ENCODE measurements at regions not wholly inside any gene's neighbourhood (a gene's known extent, or its start where the extent isn't known, plus 50 kb on each side); places are given as distances from the start of the nearest gene placed in this dataset.

DNA sequence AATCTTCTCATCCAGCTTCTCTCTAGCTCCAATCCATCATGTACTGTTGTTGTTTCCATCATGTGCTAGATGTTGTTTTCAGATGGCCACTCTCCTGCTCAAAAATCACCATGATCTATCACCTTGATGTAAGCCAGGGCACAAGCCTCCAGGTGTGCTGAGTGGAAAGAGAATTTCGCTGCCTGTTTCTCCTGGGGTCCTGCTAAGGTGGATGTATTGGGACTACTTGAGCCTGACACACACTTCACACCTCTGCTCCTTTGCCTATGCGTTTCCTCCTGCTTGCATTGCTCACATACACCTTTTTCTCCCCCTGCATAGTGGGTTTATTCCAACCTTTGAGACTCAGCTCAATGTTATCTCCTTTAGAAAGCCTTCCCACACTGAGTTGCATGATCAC lies 287.6 kb downstream of the CYRIA start:
- Histone ChIP-seq H3K4me1 (ENCODE audit: control insufficient read depth in 2 of 2, insufficient read depth in 2 of 2, low read length in 2 of 2) (no peaks in the 10 kb centered on the region), H3K4me2 (replicated peaks; ENCODE audit: low read depth, low read length, poor library complexity, severe bottlenecking) (no peak overlapping the region), H3K4me3 (ENCODE audit: control extremely low read depth in 1 of 5, extremely low read depth in 1 of 5, insufficient read depth in 1 of 5, low read depth in 2 of 5, low read length in 4 of 5) (no peak overlapping the region), H3K79me2 (ENCODE audit: control insufficient read depth, insufficient read depth, low read length) (no peaks in the 10 kb centered on the region), H3K27me3 (replicated peaks in 1 of 4; ENCODE audit: control extremely low read depth in 1 of 4, control insufficient read depth in 3 of 4, insufficient read depth in 4 of 4, low read length in 3 of 4) (no peaks in the 10 kb centered on the region), H3K9me3 (ENCODE audit: control extremely low read depth in 1 of 3, control insufficient read depth in 2 of 3, insufficient read depth in 1 of 3, low read length in 2 of 3) (no peaks in the 10 kb centered on the region), H3K27ac (ENCODE audit: low read length in 2 of 2) (no peak overlapping the region), H2AFZ (ENCODE audit: insufficient read depth, low read depth, low read length, poor library complexity, severe bottlenecking) (no peak overlapping the region), H3K36me3 (replicated peaks in 1 of 2; ENCODE audit: control extremely low read depth in 1 of 2, control insufficient read depth in 1 of 2, extremely low read depth in 1 of 2, insufficient read depth in 2 of 2, low read length in 1 of 2) (no peaks in the 10 kb centered on the region), H4K20me1 (ENCODE audit: control insufficient read depth, insufficient read depth, low read length, poor library complexity, severe bottlenecking) (no peaks in the 10 kb centered on the region), H3K9ac (ENCODE audit: low read length) (no peak overlapping the region)
- Mint-ChIP-seq H3K4me1 (no peaks in the 10 kb centered on the region), H3K27ac (no peak overlapping the region), H3K9me3 (ENCODE audit: insufficient read depth) (no peaks in the 10 kb centered on the region), H3K27me3 (peaks cover 6% of the 10 kb centered on the region), H3K4me3 (no peak overlapping the region)
- CTCF ChIA-PET: no interaction called here
- DNase-seq (no peak), ATAC-seq (ENCODE audit: low read depth) (no peak)
- POLR2A ChIA-PET: no interaction called here
- TF ChIP-seq, protein P1, sequence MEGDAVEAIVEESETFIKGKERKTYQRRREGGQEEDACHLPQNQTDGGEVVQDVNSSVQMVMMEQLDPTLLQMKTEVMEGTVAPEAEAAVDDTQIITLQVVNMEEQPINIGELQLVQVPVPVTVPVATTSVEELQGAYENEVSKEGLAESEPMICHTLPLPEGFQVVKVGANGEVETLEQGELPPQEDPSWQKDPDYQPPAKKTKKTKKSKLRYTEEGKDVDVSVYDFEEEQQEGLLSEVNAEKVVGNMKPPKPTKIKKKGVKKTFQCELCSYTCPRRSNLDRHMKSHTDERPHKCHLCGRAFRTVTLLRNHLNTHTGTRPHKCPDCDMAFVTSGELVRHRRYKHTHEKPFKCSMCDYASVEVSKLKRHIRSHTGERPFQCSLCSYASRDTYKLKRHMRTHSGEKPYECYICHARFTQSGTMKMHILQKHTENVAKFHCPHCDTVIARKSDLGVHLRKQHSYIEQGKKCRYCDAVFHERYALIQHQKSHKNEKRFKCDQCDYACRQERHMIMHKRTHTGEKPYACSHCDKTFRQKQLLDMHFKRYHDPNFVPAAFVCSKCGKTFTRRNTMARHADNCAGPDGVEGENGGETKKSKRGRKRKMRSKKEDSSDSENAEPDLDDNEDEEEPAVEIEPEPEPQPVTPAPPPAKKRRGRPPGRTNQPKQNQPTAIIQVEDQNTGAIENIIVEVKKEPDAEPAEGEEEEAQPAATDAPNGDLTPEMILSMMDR (IDR thresholded peaks at IDR 0.05): no peak
- TF ChIP-seq EZH2 (IDR thresholded peaks at IDR 0.05; ENCODE audit: borderline replicate concordance, insufficient read depth, low read depth, low read length, poor library complexity, severe bottlenecking): no peak
- intact Hi-C loops (cut with micrococcal nuclease): no loop called here
- 100% methylated on average over 1 of the region's 2 CpGs for WGBS (ENCODE audit: insufficient coverage)

DNA sequence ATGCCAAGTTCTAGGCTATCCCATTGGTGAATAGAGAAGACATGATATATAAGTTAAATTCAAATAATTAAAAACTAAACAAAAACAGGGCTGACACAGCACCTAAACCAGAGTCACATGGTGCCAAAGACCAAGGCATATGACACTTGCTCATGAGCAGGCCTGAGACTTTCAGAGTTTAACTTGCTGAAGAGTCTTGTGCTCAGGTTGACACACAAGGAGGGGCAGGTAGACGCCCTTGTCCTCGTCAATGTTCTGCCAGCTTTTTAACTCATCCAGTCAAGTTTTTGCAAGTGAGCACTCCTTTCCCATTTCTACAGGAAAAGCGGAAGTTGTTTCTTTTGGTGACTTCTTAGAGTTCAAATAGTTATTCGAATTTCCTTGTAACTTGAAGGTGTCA lies 289.7 kb downstream of the CYRIA start:
- no peak overlapping the region for H3K27ac Mint-ChIP-seq
- H3K36me3 ChIP-seq (replicated peaks in 1 of 2; ENCODE audit: control extremely low read depth in 1 of 2, control insufficient read depth in 1 of 2, extremely low read depth in 1 of 2, insufficient read depth in 2 of 2, low read length in 1 of 2): no peaks in the 10 kb centered on the region
- TF ChIP-seq, protein P1 (IDR thresholded peaks at IDR 0.05): no peak
- TF ChIP-seq EZH2 (IDR thresholded peaks at IDR 0.05; ENCODE audit: borderline replicate concordance, insufficient read depth, low read depth, low read length, poor library complexity, severe bottlenecking): no peak
- no peak overlapping the region for H3K9ac ChIP-seq (ENCODE audit: low read length)
- no peak overlapping the region for H3K4me3 ChIP-seq (ENCODE audit: control extremely low read depth in 1 of 5, extremely low read depth in 1 of 5, insufficient read depth in 1 of 5, low read depth in 2 of 5, low read length in 4 of 5)
- H3K4me1 Mint-ChIP-seq: no peaks in the 10 kb centered on the region
- intact Hi-C loops (cut with micrococcal nuclease): no loop called here
- no peak overlapping the region for H2AFZ ChIP-seq (ENCODE audit: insufficient read depth, low read depth, low read length, poor library complexity, severe bottlenecking)
- no peaks in the 10 kb centered on the region for H3K27me3 ChIP-seq (replicated peaks in 1 of 4; ENCODE audit: control extremely low read depth in 1 of 4, control insufficient read depth in 3 of 4, insufficient read depth in 4 of 4, low read length in 3 of 4)
- WGBS (ENCODE audit: insufficient coverage): 100% methylated on average over 1 of the region's 4 CpGs
- H3K27me3 Mint-ChIP-seq: peaks cover 6% of the 10 kb centered on the region
- H3K9me3 Mint-ChIP-seq (ENCODE audit: insufficient read depth): no peaks in the 10 kb centered on the region
- H3K4me2 ChIP-seq (replicated peaks; ENCODE audit: low read depth, low read length, poor library complexity, severe bottlenecking): no peak overlapping the region
- DNase-seq (no peak), ATAC-seq (ENCODE audit: low read depth) (no peak)
- ChIA-PET CTCF (no interaction called here), POLR2A (no interaction called here)
- no peaks in the 10 kb centered on the region for H4K20me1 ChIP-seq (ENCODE audit: control insufficient read depth, insufficient read depth, low read length, poor library complexity, severe bottlenecking)
- no peaks in the 10 kb centered on the region for H3K79me2 ChIP-seq (ENCODE audit: control insufficient read depth, insufficient read depth, low read length)
- no peak overlapping the region for H3K4me3 Mint-ChIP-seq
- no peaks in the 10 kb centered on the region for H3K9me3 ChIP-seq (ENCODE audit: control extremely low read depth in 1 of 3, control insufficient read depth in 2 of 3, insufficient read depth in 1 of 3, low read length in 2 of 3)
- H3K4me1 ChIP-seq (ENCODE audit: control insufficient read depth in 2 of 2, insufficient read depth in 2 of 2, low read length in 2 of 2): no peaks in the 10 kb centered on the region
- no peak overlapping the region for H3K27ac ChIP-seq (ENCODE audit: low read length in 2 of 2)

Data from B cell (primary cell).